ENCODE measurements at regions not wholly inside any gene's neighbourhood (a gene's known extent, or its start where the extent isn't known, plus 50 kb on each side); places are given as distances from the start of the nearest gene placed in this dataset.

- TF ChIP-seq CTCF (IDR thresholded peaks at IDR 0.05; ENCODE audit: unreplicated experiment) = no peak
- Mint-ChIP-seq H3K27me3 (no peaks in the 10 kb centered on the region), H3K4me1 (ENCODE audit: low read depth) (peaks cover 4% of the 10 kb centered on the region), H3K27ac (no peak overlapping the region), H3K9me3 (ENCODE audit: low read depth) (no peaks in the 10 kb centered on the region), H3K4me3 (ENCODE audit: low read depth) (no peak overlapping the region), H3K36me3 (ENCODE audit: insufficient read depth) (no peaks in the 10 kb centered on the region)
- no peak for DNase-seq (ENCODE audit: low spot score, unreplicated experiment)
Measured at GRCh38 chr11:92384802-92385201, 160.2 kb downstream of the FAT3 start.

- no peak overlapping the region for H3K4me3 Mint-ChIP-seq (ENCODE audit: low read depth)
- H3K27me3 Mint-ChIP-seq = no peaks in the 10 kb centered on the region
- no peak overlapping the region for H3K27ac Mint-ChIP-seq
- peaks cover 17% of the 10 kb centered on the region for H3K4me1 Mint-ChIP-seq (ENCODE audit: low read depth)
- no peaks in the 10 kb centered on the region for H3K9me3 Mint-ChIP-seq (ENCODE audit: low read depth)
- DNase-seq (ENCODE audit: low spot score, unreplicated experiment) = no peak
- no peak for TF ChIP-seq CTCF (IDR thresholded peaks at IDR 0.05; ENCODE audit: unreplicated experiment)
- H3K36me3 Mint-ChIP-seq (ENCODE audit: insufficient read depth) = no peaks in the 10 kb centered on the region
Measured at GRCh38 chr11:92386577-92386976, 162.0 kb downstream of the FAT3 start.

DNA sequence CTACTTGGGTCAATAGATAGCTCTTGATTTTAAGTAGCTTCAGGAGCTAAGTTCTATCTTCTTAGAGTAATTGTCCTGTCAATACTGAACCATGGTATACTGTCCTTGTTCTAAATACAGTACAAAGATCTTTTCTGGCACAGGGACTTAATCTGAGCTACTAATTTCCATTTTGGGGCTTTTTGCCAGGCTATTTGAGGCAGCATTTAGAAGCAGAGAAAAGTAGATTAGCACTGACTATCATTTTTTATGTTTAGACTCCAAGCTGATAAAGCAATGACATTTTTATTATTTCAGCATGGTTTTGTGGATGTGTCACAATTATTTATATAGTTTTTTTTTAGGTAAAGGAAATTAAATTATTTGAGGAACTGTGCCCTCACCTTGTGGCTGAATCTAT is 163.2 kb downstream of the FAT3 start:
- Mint-ChIP-seq H3K27ac (no peak overlapping the region), H3K4me3 (ENCODE audit: low read depth) (no peak overlapping the region), H3K27me3 (no peaks in the 10 kb centered on the region), H3K4me1 (ENCODE audit: low read depth) (peaks cover 20% of the 10 kb centered on the region), H3K9me3 (ENCODE audit: low read depth) (no peaks in the 10 kb centered on the region), H3K36me3 (ENCODE audit: insufficient read depth) (no peaks in the 10 kb centered on the region)
- no peak for DNase-seq (ENCODE audit: low spot score, unreplicated experiment)
- TF ChIP-seq CTCF (IDR thresholded peaks at IDR 0.05; ENCODE audit: unreplicated experiment) = no peak

DNA sequence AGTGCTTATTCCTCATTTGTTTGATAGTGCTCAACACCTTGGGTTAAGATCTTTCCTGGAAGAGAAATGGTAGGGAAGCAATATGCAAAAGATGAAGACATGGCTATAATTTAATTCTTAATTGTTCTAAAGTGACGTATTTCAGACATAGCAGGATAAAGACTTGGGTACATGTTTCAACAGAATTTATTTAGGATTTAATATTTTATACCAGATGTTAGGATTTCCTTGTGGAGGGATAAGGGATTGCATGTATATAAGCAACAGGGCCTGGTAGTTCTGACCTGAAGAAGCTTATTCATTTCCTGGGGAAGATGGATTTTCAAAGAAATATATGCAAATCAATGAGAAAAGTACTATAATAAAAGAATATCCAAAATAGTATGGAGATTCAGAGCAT is 163.8 kb downstream of the FAT3 start:
- H3K4me1 Mint-ChIP-seq (ENCODE audit: low read depth) = peaks cover 24% of the 10 kb centered on the region
- TF ChIP-seq CTCF (IDR thresholded peaks at IDR 0.05; ENCODE audit: unreplicated experiment) = peak; percentile 53
- no peaks in the 10 kb centered on the region for H3K27me3 Mint-ChIP-seq
- H3K9me3 Mint-ChIP-seq (ENCODE audit: low read depth) = no peaks in the 10 kb centered on the region
- no peak for DNase-seq (ENCODE audit: low spot score, unreplicated experiment)
- no peak overlapping the region for H3K27ac Mint-ChIP-seq
- H3K4me3 Mint-ChIP-seq (ENCODE audit: low read depth) = no peak overlapping the region
- H3K36me3 Mint-ChIP-seq (ENCODE audit: insufficient read depth) = no peaks in the 10 kb centered on the region

DNA sequence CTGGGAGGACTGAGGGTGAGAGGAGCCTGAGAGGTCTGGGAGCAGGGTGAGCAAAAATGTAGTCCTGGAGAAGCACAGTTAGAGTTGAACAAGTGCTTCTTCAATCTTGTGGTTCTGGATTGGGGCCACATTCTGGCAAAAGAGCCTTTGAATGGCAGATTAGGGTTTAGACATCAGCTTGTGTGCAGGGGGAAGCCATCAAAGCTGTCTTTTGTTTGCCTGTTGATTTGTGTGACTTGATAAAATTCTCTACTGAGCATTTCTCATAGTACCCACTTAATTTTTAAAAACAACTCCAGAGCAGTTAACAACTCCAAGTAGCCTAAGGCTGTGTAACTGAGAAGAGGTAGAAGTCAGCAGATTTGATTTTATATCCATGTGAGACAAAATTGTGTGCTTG is 166.2 kb downstream of the FAT3 start:
- no peaks in the 10 kb centered on the region for H3K27me3 Mint-ChIP-seq
- DNase-seq (ENCODE audit: low spot score, unreplicated experiment) = no peak
- H3K4me1 Mint-ChIP-seq (ENCODE audit: low read depth) = peaks cover 26% of the 10 kb centered on the region
- H3K27ac Mint-ChIP-seq = no peak overlapping the region
- no peak for TF ChIP-seq CTCF (IDR thresholded peaks at IDR 0.05; ENCODE audit: unreplicated experiment)
- no peaks in the 10 kb centered on the region for H3K36me3 Mint-ChIP-seq (ENCODE audit: insufficient read depth)
- H3K9me3 Mint-ChIP-seq (ENCODE audit: low read depth) = no peaks in the 10 kb centered on the region
- no peak overlapping the region for H3K4me3 Mint-ChIP-seq (ENCODE audit: low read depth)

Measured in progenitor cell of endocrine pancreas (in vitro differentiated cells).